A673 (cell line): ENCODE measurements at regions not wholly inside any gene's neighbourhood (a gene's known extent, or its start where the extent isn't known, plus 50 kb on each side); places are given as distances from the start of the nearest gene placed in this dataset.

Source experiments
- CTCF ChIP-seq: fragments of 300-800, 200-600 bp; sonication (generic); conservative IDR thresholded peaks from 2 replicates; pipeline ENCODE4 v1.5.1; 2017; ENCODE audit warnings: low read depth, mild to moderate bottlenecking, antibody characterized with exemption, low read length, moderate library complexity, mixed read lengths
- EZH2 ChIP-seq: fragments of 200-600 bp; sonication (generic); IDR thresholded peaks from 2 replicates; pipeline ENCODE4 v1.6.1; 2017; ENCODE audit warnings: borderline replicate concordance, low read depth, mild to moderate bottlenecking, mixed read lengths, antibody characterized with exemption, low read length; ENCODE audit not compliant: poor library complexity, severe bottlenecking

GRCh38 chr17:14581186-14581830 lies 280.4 kb downstream of the HS3ST3B1 start:
- no peak for TF ChIP-seq CTCF
- no peak for TF ChIP-seq EZH2
